HPDE6-E6E7 (cell line): ENCODE measurements at regions not wholly inside any gene's neighbourhood (a gene's known extent, or its start where the extent isn't known, plus 50 kb on each side); places are given as distances from the start of the nearest gene placed in this dataset.
"Not testable (repeated sequence)": the region's sequence is repeated elsewhere in the genome, so short reads cannot be mapped to it uniquely, and the experiment has no call there.

Experiments
- DNase-seq: peaks from one replicate; pipeline ENCODE4 v3.0.0; 2011; ENCODE audit warnings: missing footprints; ENCODE audit errors: extremely low spot score

DNA sequence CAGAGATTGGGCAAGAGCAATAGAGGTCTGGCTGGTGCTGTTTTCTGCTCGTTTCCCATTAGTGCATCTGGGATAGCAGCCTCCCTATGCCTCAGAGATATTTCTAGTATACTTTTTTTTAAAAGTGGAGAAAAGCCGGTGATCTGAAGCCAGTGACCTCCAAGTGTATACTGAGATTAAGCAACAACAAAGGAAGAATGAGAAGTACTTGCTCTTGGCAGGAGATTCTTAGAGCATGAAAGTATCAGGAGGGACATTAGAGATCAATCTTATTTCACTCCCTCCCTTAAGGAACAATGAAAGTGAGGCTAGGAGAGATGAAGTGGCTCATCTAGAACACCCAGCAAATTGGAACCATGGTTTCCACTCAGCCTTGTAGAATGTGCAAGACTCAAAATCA is 423.3 kb downstream of the SOX2 start:
- DNase-seq: no peak

DNA sequence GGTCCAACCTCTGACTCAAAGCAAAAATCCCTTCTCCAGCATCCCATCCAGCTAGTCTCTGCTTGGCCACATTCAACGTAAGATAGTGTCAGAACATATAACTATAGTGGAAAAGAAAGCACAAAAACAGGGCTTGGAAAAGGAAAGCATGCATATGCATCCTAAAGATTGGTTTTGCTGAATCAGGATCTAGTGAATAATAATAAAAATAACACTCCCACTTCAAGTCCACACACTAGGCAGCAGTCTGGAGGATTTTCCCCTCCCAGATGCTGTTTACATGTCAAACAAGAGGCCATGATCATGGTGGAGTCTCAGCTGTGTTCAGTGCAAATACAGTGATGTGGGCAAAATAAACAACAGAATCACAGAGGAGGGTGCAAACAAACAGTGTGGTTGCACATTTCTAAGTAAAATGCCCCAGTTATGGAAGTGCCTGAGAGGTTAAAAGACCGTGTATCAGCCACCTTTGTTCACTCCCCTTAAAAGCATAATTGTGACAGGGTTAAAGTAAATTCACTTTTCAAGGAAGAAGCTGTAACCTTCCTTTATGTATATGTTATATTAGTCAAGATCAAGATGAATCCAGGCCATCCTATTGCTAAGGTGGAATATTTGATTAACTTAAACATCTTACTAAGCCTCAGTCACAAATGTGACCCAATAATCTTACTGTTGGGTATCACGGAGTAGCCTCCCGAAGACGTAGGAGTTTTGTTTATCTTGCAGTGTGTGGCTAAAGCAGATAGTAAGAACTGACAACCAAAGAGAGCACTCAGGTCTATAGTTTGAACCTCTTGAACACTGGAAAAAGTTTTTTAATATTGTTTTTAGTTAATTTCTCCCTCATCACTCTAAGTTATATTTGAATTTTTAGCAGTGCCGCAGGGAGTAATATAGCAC is 424.5 kb downstream of the SOX2 start:
- no peak for DNase-seq

- DNase-seq: no peak
Observed at GRCh38 chr3:182138393-182138792, 426.7 kb downstream of the SOX2 start.

DNA sequence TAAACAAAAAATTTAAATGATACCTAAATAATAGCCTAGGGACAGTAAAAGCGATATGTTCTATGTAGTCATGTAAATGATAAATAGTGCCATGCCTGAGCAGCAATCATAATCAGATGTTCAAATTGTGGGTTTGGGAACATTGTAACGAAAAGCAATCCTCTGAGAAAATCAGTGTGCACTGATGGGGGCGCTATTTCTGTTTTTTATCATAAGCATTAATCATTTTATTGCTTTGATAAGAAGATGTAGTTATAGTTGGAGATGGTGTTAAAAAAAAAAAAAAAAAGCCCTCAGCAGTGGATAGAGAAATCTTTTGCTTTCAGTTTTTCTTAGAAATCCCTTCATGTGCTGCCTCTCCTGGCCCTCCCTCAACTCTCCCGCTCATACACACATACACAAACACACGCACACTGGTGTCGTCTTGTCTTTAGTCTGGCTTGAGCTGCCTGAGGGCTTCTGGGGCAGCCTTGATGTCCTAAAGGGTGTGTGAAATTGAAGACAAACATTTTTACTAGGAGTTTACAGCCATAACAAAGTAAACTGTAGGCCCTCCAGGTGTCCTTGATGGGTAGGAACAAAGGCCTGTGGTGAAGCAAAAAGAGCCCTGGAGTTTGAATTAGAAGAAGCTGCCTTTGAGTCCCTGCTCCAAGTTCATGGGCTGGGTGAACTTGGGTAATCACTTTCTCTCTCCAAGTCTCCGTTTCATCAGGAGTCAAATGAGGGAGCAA is 428.1 kb downstream of the SOX2 start:
- DNase-seq: no peak

DNA sequence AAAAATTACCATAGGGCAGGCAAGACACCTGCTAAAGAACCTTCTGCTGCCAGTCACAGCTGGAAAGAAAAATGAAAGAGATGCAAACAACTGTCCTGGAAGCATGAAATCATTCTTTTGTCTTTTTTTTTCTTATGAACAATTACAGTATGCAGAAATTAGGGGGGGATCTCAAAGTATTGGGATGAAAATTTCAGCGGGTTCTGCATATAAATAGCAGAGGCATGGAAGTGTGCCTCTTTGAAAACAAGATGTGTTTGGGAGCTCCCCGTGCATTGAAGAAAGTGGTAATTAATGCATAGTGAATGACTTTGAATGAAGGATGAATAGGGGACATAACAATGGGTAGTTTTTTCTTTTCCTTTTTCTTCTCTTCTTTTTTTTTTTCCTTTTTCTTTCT is 431.2 kb downstream of the SOX2 start:
- DNase-seq: no peak

DNA sequence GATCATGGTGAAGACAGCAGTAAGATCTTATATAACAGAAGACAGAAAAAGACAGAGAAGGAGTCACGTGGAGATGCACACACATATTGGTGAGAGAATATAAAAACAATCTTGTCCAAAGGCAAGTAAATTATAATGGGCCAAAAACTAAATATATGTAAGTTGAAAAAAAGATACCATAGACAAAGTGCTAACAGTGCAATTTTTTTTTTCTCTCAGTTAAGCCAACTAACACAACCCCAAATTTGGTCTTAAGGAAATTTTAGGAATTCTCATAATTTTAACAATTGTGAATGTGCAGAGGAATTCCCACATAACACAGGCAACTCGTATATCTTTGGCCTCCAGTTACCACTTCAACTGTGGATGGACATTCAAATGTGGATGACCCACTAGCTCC is 432.2 kb downstream of the SOX2 start:
- DNase-seq: no peak

DNA sequence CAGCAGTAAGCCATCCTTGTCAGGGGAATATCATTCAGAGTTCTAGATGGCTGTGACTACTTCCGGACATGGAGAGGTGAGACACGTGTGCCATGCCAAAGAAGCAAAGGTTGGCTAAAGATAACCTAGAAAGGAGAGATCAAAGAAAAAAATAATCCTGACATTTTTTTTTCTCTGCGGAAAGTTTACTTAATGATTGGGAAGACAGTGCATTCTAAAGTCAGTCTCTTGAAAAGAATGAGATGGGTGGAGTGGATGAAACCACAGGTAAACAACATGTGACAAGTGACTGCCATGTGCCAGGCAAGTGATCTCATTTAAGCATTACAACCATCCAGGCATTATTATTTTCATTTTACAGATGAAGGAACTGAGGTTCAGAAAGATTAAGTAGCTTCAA is 436.6 kb downstream of the SOX2 start:
- no peak for DNase-seq

GRCh38 chr3:182149594-182149993 is 437.9 kb downstream of the SOX2 start:
- no peak for DNase-seq

GRCh38 chr3:182156326-182156725 is 444.6 kb downstream of the SOX2 start:
- not testable (repeated sequence) for DNase-seq

DNA sequence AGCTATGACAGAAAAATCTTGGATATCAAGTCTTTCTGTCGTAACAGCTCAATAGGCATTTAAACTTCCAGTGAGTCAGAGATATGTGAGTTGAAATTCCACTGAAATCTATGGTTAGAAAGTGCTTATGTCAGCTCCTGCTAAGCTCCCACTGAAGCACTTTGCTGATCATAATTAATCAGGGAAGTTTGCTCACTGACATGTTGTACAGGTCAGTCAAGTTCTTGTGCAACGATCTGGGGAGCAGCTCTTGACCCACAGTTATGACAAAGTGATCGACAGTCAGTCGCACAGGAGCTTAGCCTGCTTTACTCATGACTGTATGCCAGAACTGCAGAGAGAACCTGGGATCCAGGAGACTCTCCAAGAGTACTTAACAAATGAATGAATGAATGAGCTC is 453.5 kb downstream of the SOX2 start:
- DNase-seq: peak; percentile 92

GRCh38 chr3:182172534-182172933 is 460.8 kb downstream of the SOX2 start:
- DNase-seq: no peak

GRCh38 chr3:182178488-182179200 is 466.9 kb downstream of the SOX2 start:
- no peak for DNase-seq

DNA sequence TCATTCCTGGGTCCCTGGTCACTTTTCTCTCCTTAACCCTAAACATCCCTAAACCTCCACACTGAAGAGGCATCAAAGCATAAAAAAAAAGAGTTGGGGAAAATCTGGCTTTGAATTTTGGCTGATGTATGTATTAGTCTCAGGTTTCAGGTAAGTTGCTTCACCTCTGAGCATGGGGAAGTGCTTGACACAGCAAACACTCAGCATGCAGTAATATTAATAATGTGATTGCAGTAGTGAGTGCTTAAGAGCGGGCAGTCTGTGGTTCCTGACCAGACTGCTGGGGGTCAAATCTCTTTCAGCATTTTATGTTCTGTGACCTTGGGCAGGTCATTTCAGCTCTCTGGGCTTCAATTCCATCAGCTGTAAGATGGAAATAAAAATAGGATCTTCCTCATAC is 467.9 kb downstream of the SOX2 start:
- peak; percentile 11 for DNase-seq

- DNase-seq: no peak
Observed at GRCh38 chr3:182180654-182181385, 469.1 kb downstream of the SOX2 start.

- peak; percentile 83 for DNase-seq
Observed at GRCh38 chr3:182182531-182182968, 470.8 kb downstream of the SOX2 start.

- peak; percentile 14 for DNase-seq
Observed at GRCh38 chr3:182183716-182184430, 472.1 kb downstream of the SOX2 start.

DNA sequence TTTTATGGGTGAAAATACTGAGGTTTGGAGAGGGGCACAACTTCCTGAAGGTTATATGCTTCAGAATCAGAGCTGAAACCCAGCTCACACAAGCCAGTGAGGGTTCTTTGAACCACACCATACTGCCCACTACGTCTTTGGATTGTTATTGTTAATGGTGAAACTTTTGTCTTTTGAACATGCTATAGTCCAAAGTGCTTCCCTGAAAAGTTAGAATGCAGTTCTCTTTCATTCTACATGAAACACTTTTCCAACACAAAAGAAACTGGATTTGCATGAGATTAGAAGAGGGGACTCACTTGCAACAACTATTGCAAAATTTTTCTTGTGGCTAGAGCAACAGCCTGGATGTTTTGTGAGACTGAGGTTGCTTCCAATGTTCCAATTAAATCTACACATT is 473.6 kb downstream of the SOX2 start:
- no peak for DNase-seq

GRCh38 chr3:182190056-182190455 is 478.3 kb downstream of the SOX2 start:
- no peak for DNase-seq

DNA sequence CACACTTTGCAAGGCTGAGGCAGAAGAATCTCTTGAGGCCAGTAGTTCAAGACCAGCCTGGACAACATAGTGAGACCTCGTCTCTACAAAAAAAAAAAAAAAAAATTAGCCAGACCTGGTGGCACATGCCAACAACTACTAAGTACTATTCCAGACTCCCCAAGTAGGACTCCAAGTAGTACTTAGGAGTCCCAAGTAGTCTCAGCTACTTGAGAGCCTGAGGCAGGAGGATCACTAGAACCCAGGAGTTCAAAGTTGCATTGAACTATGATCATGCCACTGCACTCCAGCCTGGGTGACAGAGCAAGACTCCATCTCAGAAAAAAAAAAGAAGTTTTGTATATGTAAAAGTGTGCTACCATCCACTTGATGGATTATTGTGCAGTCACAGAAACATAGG is 486.6 kb downstream of the SOX2 start:
- DNase-seq: no peak

DNA sequence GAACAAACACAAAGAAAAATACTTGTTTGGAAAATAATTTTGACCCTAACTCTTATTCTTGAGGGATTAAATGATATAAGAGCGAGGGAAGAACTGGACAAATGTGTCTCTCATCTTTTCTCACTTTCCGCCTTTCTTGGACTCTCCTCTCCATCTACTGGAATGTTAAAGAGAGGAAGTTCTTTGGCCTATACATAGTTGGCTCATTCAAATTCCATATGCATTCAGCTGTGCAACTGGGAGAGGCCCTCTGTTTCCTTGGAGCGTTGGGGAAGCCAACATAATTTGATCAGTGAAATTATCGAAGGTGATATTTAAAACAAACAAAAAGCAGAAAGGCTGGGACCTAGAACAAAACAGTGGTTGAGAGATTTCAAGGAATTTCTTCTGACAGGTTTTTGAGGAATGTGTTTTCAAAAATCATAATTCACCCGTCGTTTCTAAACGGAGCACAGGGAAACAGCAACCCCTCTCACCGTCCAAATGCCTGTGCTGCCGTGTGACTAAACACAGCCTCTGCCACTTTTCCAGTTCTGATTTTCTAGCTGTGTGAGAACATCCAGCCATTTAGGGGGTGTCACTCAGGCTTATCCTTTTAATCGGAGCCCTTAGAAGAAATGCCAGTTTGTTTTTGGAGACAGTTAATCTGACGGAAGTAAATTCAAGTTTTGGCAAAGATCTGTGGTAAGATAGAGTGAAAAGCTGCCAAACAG is 489.9 kb downstream of the SOX2 start:
- DNase-seq: no peak
